ENCODE measurements at regions not wholly inside any gene's neighbourhood (a gene's known extent, or its start where the extent isn't known, plus 50 kb on each side); places are given as distances from the start of the nearest gene placed in this dataset.
"Not testable (repeated sequence)": the region's sequence is repeated elsewhere in the genome, so short reads cannot be mapped to it uniquely, and the experiment has no call there.

DNA sequence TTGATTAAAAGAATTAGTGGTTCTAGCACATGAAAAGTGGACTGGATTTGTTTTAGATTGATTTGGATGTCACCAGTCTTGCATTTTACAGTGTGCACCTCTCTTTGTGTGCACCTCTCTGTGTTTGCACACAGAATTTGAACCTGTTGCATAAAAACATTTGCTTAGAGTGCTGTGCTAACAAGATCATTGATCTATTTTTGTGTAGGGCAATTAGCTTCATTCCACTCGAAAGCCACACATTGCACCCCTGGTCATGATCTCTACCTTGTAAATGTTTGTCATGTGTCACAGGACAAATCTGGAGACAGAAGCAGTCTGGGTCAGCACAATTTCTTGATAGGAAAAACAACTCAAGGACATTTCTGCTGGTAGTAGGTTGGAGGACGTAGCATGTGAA, 258.7 kb upstream of the LINC00305 start:
- DNase-seq (ENCODE audit: low spot score) = no peak

DNA sequence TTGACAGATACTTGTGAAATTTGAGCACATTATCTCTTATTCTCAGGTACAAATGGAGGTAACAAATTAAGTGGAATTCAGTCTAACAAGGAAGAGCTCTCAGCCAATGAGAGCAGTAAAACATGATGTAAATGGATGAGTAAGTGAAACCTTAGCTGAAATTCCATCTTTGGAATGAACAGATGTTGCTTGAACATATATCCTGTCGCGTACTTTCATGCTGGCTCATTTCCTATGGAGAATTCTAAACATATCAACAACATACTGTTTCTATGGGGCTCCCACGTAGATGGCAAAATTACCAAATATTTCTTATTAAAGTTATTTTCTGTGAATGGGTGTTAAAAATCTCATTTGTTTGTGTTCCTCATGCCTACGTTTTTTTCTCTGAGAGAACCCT, 256.3 kb upstream of the LINC00305 start:
- no peak for DNase-seq (ENCODE audit: low spot score)

DNA sequence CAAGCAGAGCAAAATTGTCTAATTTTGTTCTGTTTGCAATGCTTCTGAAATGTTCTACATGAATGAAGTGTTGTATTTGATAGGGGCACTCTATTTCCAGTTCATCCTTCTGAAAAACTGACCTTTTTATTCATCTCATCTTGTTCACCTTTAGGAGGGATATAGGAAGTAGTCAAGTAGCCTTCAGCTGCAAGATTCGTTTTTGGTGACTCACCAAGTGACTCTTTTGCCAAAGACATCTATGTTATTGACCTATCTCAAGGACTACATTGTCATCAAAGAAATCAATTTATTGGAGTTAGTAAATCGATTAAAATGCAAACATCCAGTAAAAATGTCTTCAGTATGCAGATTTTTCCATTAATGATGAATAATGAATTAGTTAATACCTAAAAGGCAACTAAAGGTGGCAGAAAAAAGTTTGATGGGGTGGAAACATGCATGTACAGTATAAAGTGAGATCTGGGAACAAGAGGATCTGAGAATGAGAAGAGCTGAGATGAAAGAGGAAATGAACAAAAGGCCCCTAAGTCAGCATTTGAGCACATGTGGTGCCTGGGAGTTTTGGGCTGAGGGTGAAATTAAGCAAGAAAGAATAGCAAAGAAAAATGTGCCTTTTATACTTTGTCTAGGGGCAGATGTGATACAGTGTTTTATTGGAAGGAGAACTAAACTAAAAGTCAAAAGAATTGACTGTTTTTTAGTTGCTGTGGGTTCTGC, 255.1 kb upstream of the LINC00305 start:
- no peak for DNase-seq (ENCODE audit: low spot score)

DNA sequence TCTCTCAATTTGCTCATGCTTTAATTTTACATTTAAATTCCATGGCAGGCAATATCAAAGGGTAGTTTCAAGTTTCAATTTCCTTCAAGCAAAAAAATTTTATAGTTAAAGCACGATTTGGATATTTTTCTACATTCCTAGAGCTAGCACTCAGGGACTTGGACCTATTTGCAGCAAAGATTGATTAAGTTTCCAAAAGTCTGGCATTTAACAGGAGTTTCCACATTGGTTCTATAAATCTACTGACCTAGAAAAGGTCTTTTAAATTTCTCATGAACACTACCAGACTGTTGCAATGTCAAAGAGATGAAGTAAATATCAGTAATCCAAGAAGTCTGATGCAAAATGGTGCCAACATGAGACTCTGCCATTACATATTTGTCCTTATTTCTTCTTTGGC, 253.7 kb upstream of the LINC00305 start:
- no peak for DNase-seq (ENCODE audit: low spot score)

DNA sequence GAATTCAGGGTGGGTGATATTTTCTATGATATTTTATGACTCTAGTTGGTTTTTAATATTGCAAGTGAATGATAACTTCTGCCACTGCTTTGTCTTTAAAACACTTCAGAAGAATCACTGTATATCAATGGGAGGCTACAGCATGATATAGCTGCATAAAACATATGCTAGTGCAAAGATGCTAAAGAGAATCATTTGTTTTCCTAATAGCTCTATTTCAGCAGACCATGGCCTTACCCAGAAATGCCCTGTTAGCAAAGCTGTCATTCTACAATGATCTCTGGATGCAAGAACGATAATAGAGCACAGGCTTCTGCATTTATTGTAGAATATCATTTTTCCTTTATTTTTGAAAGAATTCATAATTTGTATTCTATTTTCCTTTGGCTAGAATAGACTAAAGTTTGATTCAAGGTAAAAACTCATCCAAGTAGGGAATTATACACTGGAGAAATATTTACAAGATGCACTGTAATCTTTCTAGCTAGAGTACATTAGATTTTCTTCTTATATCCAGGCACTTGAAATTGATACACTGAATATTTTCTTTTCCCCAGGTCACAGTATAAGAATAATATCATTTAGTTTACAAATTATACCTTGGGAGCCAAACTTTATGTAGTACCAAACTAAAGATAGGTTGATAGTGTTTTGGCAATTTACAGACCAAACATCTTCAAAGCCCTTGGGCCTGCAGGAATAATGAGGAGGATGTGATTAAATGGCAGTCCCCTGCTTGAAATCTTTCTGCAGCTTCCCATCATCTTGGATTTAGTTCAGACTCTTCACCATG, 252.6 kb upstream of the LINC00305 start:
- no peak for DNase-seq (ENCODE audit: low spot score)

DNA sequence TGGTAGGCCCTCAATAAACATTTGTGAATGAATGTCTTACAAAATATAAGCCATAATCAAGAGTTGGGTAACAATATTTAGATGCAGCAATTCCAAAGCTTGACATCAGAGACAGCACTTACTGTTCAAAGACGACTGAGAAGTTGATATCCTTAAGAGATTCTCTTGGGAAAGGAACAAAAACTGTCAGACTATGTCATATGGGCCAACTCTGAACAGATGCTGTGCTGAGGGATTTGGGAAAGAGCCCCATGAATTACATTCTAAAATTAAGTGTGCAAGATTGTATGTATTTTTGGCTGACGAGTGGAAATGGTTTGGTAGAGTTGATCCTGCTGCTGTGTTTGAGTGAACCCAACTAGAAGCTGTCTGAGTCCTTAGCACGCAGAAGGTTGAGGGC, 250.7 kb upstream of the LINC00305 start:
- no peak for DNase-seq (ENCODE audit: low spot score)

DNA sequence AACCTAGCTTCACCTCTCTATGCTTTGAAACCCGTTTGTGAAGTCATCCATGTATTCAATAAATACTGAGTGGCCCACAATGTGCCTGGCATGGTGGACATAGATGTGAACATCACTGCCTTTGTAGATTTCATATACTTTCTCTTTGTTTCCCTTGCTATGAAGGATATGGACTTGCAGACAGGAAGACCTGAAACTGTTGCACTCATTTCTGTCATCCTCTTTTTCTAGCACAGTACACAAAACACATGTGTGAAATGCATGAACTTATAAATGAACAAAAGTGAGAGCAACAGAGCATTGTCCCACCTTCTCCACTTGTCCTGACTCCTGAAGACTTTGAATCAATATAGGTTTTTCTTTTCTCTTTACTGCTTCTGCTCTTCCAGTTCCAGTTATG, 249.4 kb upstream of the LINC00305 start:
- DNase-seq (ENCODE audit: low spot score) = no peak

DNA sequence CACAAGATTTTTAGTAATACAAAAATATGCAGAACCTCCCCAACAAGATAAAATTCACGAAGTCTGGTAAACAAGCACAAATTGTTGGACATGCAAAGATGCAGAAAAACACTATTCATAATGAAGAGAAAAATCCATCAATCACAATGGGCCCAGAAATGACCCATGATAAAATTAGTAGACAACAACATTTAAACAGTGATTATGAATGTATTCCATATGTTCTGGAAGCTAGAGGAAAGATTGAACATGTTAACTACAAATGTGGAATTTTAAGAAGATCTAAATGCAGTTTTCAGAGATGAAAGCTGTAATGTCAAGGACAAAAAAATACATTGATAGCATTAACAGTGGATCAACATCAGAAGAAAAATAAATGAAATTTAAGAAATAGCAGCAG, 243.3 kb upstream of the LINC00305 start:
- DNase-seq (ENCODE audit: low spot score) = no peak

DNA sequence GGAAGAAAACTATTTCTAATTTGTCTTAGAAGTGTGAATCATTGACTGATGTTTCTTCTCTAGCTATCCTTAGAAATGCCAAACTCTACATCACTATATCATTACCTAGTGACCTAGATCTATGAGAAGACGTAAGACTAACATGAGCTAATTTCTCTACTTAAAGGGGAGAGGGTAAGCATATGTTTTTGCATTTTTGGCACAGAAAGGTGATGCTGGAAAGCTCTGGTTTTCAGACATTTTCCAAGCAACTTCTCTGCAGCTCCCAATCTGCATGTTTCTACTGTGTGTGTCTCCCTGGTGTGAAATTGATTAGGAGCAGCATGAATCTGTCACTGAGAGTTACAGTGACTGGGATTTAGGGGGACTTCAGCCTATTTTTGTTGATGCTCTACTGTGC, 235.2 kb upstream of the LINC00305 start:
- DNase-seq (ENCODE audit: low spot score) = no peak

DNA sequence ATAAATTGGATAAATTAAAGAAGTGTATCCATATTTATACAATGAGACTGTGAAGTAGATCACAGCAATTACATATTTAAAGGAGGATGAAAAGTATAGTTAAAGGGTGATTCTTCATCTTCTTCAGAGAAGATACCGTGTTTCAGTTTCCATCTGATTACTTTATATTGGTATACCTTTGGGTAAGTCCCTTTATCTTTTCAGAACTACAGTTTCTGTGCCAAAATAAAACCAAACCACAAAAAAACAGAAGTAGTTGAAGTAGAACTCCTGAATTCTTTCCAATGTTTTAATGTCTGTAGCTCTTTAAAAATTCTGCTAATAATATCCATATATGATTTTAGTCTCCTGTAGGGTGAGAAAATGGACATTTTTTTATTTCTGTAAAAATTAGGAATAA, 231.2 kb upstream of the LINC00305 start:
- no peak for DNase-seq (ENCODE audit: low spot score)

DNA sequence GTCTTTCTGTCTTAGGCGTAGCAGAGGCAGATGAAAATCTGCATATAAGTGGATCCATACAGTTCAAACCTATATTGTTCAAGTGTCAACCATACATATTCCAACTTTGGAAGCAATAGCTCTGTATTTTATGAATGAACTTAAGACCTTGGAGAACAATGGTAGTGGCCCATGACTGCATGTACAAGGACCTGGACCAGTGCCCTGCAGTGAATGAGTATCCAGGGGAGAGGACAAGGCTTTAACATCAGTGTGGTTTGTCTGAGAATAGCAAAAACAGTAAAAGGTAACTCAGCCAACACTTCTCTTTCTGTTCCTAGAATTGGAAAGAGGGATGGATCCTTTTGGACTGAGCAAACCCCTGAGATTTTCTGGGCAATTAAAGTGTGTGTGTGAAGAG, 230.8 kb upstream of the LINC00305 start:
- no peak for DNase-seq (ENCODE audit: low spot score)

DNA sequence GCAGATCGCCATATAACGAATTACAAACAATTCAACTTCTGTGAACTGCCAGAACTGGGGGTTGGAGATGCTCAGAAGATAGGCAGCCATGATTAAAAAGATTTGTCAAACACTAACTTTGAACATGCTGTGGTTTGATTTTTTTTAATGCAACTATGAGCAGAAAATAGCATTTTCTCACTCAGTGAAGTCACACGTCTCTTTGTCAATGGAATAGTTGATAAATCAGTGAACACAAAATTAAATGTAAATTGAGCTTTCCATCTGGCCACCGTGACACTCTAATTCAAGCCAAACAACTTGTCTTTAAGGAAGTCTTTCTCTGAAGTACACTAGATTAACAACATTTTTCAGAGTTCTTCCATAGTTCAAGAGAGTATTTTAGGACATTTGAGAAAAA, 228.6 kb upstream of the LINC00305 start:
- DNase-seq (ENCODE audit: low spot score) = no peak

DNA sequence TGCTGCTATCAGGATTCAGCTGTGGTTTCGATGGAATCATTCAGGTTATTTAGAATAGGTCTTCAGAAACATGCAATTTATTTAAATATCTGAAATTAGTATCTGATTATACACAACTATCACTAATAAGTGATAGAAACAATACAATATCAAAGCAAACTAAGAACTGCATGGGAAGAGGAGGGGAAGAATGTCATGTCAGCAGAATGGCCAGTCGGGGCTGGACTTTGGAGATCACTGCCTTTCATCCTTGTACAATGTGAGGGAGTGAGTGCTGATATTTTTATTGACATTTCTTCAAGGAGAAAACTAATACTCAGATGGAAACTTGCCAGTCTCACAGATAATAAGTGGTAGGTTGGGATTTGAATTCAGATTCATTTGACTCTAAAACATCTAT, 224.0 kb upstream of the LINC00305 start:
- DNase-seq (ENCODE audit: low spot score) = no peak

DNA sequence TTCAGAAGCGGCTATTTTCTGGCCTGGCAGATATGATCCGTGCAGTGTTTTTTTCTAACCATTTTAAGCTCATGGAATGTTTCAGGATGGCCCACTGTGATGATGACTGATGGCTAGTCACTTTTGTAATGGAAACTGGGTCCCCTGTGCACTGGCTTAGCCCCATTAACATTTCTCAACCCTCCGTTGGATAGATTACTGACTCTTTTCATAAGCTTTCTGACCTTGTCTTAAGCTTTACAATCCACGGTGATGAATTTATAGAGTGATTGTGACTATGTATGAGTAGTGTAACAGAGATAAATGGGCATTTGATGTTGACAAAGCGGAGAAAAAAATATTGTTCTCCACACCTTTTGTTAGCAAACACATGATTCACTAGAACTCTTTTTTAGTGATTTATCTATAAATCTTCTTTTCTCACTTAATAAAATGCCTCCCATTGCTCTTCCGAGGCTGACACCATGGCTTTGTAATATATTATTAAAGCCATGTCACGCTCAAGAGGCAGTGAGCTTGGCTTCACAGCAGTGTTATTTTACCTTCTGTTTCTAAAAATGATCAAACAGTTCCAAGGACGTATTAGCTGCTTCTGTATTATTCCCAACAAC, 221.0 kb upstream of the LINC00305 start:
- DNase-seq (ENCODE audit: low spot score) = not testable (repeated sequence)

DNA sequence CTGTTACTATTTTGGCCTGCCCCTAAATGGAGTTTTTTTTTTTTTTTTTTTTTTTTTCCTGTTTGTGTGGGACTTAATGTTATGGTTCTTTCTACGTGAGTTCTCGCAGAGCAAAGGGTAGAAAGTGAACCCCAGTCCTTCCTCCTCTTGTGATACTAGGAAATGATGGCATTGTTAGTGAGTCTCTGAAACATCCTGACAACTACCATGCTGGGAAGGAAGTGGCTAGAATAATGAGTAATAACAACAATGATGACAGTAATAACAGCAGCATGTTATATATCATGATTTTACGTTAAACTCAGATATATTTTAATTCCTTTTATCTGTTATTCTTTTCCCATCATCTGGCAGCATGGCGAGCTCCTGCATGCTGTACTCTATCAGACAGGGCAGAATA, 216.2 kb upstream of the LINC00305 start:
- DNase-seq (ENCODE audit: low spot score) = no peak

DNA sequence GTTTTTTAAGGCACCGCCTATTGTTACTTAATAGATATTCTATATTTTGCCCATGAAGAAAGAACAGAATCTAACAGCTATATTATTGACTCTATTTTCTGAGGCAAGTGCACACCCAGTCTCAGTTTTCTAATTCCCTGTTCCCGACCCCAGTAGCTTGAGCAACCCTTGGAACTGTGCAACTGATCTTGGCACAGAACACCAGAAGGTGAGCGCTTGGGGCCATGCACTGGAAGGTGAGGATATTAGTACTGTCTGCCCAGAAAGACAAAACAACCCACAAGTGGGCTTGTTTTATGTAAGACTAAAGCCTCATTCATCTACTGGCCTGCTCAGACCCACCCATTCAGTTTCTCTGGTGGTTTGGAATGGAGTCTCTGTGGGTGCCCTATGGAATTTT, 188.8 kb upstream of the LINC00305 start:
- DNase-seq (ENCODE audit: low spot score) = no peak

DNA sequence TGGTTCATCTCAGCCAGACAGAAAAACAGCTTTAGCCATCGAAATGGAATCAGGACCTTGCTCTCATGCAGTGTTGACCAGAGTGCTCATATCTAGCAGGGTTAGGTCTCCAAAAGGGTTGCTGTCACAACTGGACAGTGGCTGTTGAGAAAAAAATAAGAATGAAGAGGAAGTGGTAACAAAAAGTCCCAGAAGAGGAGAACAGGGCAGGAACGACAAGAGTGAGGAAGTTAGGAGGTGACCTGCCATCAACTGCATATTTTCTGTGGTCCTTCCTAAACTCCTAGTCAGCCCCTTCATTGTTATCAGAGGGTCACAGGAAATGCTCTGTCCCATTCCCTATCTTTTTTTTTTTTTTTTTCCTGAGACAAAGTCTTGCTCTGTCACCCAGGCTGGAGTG, 188.1 kb upstream of the LINC00305 start:
- no peak for DNase-seq (ENCODE audit: low spot score)

DNA sequence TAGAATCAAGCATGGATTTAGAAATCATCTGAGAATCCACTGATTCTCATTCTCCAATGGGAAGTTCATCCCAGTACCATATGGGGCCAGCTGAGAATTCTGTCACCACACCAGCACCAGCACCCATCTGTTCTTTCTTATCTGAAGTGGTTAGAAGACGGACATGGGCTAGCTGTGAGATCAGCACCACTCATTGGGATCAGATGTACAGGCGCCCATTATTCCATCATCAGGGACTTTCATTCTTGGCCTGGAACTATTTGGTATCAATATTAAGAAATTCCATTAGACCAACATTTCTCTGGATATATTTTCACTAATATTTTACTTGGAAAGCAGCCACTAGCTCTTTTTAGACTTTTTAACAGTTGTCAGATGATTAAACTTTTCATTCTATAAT, 185.9 kb upstream of the LINC00305 start:
- DNase-seq (ENCODE audit: low spot score) = no peak

DNA sequence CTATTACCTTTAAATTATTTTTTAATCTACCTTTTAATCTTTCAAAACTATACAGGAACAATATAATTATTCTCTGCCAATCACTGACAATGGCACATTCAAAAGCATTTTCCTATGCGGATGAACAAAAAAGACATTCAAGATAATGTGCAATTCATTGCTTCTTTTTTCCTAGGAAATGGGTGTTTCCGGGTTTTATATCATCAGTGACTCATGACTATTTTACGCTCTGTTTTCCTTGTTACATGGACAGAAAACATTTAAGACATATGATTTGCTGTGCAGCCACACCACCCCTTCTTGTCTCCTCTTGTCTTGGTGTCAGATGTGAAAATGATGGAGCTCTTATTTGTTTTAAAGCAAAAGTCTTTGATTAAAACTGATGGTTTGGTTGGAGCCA, 184.7 kb upstream of the LINC00305 start:
- DNase-seq (ENCODE audit: low spot score) = no peak

DNA sequence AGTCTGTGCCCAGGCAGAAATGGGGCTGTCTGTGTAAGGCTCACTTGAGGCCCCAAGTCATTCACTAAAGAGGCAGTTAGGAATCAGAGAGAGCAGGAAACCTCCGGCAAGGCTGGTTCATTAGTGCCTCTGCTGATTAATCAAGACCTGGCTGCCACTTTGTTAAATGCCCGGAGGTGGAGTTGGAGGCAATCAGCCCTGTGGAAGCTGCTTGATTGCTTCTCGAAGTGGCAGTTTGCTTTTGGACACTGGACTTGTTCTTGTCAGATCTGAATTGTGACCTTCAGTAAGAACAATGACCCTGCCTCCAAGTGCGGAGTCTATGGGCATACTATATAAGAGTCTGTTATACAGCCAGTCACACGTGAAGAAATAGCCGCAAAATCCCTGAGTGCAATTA, 183.9 kb upstream of the LINC00305 start:
- DNase-seq (ENCODE audit: low spot score) = no peak

DNA sequence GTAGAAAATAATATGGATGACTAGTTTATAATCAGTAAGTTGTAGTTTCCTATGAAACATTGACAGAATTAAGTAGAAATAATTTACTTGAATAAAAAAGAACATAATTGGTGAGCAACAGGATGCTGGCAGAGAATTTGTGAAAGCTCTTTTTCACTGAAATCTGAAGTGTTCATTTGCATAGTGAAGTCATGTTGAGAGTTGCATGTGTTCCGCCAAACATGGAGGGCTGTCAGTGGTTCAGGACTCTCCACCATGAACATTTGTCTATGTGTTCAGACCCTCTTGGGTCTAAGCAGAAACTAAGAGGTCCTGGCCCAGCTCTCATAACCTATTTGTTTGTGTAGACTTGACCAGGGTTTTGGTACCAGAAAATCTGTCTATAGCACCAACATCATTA, 182.5 kb upstream of the LINC00305 start:
- no peak for DNase-seq (ENCODE audit: low spot score)

DNA sequence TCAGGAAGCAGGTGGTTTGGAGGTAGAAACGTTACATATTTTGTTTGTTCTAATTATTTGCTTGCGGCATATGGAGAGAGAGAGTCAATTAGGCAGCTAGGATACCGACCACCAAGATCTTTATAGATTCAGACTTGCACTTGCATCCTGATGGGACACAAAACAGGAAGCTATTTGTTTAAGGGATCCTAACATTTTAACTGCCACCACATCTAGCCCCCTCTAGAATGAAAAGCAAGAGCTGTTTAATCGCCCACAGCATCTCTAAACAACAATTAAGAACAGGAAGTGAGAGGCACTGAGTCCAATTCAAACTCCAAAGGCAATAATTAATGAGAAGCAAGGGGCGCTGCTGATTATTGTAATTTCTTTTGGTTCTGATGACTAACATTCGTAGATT, 182.0 kb upstream of the LINC00305 start:
- no peak for DNase-seq (ENCODE audit: low spot score)

DNA sequence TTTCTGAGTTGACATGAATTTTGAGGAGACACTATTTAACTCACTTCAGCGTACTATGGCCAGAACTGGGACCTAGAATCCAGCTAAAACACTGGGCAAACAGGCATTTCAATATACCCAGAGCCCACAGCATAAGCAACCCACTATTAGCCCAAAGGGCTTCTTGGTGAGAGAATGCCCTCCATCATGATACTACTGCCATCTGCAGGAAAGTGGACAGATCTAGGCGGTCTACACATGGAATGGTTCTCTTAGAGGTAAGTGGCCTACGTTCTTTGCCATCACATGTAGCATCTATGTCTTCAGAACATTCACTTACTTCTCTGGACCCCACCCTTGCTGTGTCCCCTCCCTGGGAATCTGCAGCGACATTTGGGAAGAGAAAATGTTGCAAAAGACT, 181.3 kb upstream of the LINC00305 start:
- no peak for DNase-seq (ENCODE audit: low spot score)
